DMS 273 treated with DMSO at 0.1 percent for 48 hours (cell line): ENCODE measurements at regions not wholly inside any gene's neighbourhood (a gene's known extent, or its start where the extent isn't known, plus 50 kb on each side); places are given as distances from the start of the nearest gene placed in this dataset.
"Not testable (repeated sequence)": the region's sequence is repeated elsewhere in the genome, so short reads cannot be mapped to it uniquely, and the experiment has no call there.

Source experiments
- DNase-seq: peaks from one replicate; lab custom pipeline; 2025; lab: John Stamatoyannopoulos, UW

DNA sequence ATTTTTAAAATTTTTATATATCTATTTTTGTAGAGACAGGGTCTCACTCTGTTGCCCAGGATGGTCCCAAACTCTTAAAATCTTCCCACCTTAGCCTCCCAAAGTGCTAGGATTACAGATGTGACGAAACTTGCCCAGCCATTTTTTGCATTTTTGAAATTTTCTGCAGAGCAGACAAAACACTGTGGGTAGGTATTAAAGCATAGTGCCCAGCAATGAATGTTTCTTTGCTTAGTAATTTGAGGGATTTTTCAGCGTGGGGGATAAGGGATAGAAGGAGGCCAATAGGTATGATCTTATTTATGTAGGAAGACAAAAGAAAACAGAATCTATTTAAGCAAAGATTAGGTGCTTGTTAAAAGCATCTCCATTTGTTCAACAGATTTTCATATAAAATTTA, 446.8 kb upstream of the DPH6 start:
- no peak for DNase-seq

GRCh38 chr15:35993196-35993595, 447.2 kb upstream of the DPH6 start:
- DNase-seq = no peak

GRCh38 chr15:35994876-35995275, 448.9 kb upstream of the DPH6 start:
- no peak for DNase-seq

- no peak for DNase-seq
These were observed 453.0 kb upstream of the DPH6 start for GRCh38 chr15:35998663-35999602.

- no peak for DNase-seq
These were observed 459.0 kb upstream of the DPH6 start for GRCh38 chr15:36004891-36005490.

DNA sequence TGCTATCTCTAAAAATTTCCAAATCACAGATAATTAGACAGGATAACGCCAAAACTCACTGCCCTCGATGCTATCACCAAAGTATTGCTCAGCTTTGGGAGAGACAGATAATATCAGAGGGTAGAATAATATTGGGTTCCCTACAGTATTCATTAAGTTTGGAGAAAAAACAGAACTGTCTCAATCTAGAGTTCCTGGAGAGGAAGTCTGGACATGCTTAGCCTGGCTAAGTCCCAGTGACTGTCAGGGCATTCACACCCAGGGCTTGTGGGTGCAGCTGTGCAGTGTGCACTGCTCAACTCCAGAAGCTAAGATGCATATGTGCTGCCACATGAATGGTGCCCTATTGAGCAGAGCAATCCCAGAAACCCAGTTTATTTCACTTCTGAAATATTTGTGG, 459.6 kb upstream of the DPH6 start:
- DNase-seq = no peak

GRCh38 chr15:36007699-36008098, 461.7 kb upstream of the DPH6 start:
- no peak for DNase-seq

DNA sequence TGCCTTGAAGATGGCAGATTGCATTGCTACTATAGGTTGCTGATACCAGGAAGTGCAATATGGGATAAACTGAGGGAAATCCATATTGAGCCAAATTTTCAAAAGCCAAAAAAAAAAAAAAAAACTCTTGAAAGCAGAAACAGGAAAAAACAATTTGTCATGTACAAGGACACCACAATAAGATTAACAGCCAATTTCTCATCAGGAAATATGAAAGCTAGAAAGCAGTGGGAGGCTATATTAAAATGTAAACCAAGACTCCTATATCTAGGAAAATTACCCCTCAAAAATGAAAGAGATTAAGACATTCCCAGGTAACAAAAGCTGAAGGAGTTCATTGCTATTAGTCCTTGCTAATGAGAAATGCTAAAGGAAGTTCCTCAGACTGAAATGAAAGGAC, 462.8 kb upstream of the DPH6 start:
- no peak for DNase-seq

GRCh38 chr15:36024031-36024688, 478.2 kb upstream of the DPH6 start:
- DNase-seq = no peak

DNA sequence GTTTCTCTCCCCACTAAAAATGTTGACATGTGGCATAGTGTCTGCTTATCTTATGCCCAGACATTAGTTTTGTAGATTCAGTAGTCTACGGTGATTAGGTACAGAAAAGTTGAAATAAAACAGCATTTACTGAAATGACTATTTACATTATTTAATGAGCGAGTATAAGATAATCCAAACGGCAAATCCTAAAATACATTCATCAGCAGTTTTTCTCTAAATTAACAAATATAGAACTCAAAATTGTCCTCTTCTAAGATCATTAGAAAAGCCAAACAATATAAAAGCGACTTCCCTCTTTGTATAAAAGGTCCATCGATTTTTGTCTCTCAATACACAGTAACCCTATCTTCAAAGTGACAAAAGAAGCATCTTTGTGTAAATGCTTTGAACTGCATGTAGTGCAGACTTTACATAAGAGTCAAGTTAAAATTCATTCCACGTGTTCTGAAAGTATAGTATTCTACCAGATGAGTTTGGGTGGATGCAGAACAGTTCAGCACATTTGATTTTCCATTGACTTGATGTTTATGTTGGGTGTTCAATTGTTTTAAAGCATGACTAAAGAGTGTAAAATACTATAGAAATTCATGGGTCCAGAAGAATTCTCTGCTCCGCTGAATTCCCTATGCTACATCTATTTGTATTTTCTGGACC, 480.8 kb upstream of the DPH6 start:
- DNase-seq = no peak

DNA sequence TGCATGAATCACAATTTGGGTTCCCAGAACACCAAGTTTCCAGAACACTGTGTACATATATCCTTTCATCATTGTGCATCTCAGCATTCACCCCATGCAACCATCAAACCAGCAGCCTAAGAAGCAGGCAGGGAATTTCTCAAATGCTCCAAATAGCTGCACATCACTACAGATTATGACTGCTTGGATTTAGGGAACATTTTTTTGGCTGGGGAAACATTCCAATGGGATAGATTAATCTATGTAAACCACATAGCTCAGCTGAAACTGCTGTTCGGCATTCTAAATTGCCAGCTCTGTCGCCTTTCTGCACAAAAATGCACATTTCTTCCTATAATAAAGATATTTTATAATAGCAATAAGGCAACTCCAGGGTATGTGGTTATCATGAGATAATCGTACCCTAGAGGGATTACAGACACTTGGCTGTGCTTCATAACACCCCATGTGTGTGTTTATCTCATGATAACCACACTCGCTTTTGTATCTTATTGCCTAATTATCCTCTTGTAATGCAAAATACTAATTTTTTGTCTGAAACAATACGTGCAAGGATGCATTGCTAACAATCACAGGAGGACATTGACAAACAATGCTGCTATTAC, 483.7 kb upstream of the DPH6 start:
- no peak for DNase-seq

DNA sequence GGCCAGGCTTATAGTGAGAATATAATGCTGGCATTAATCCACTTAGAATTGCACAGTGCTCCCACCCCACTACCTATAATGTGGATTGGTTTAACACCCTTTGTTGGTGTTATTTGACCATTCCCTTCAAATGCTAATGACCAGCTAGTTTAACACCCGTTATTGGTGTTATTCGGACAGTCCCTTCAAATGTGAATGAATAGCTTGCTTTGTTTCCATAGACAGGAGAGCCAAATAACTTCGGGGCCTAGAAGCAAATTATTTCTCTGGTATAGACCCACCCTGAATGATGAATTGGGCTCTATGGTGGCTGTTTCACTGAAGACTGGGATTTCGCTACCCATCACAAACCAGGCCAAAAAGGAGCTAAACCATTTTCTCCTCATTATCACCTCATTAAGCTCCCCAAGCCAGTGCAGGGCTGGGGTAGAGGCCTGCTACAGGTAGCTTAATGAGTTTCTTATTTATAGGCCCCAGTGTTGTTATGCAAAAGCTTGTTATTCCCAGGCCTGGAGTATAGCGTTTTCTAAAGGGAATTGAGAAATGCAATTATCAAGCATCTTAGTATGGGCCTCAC, 494.1 kb upstream of the DPH6 start:
- no peak for DNase-seq

DNA sequence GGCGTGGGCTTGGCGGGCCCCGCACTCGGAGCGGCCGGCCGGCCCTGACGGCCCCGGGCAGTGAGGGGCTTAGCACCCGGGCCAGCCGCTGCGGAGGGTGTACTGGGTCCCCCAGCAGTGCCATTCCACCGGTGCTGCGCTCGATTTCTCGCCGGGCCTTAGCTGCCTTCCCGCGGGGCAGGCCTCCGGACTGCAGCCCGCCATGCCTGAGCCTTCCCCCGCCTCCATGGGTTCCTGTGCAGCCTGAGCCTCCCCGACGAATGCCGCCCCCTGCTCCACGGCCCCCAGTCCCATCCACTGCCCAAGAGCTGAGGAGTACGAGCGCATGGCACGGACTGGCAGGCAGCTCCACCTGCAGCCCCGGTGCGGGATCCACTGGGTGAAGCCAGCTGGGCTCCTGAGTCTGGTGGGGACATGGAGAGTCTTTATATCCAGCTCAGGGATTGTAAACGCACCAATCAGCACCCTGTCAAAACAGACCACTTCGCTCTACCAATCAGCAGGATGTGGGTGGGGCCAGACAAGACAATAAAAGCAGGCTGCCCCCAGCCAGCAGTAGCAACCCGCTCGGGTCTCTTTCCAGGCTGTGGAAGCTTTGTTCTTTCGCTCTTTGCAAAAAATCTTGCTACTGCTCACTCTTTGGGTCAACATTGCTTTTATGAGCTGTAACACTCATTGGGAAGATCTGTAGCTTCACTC, 501.2 kb upstream of the DPH6 start:
- DNase-seq = not testable (repeated sequence)

DNA sequence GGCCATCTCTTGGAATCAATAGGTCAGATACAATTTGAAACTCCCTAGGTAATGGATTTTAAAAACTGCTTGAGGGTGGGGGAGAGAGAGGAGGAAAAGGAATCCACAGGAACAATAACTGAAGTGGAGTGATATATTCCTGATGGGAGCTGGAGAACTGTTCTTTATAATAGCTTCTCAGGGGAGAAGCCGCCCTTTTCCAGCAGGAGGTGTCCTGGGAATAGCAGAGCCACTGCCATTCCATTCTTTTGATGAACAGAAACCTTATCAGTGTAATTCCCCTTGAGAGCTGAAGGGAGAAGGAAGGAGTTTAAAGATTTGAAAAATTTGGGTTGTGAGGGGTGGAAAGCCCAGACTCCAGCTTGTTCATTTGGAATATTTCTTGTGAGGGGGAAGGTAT, 504.9 kb upstream of the DPH6 start:
- DNase-seq = no peak

DNA sequence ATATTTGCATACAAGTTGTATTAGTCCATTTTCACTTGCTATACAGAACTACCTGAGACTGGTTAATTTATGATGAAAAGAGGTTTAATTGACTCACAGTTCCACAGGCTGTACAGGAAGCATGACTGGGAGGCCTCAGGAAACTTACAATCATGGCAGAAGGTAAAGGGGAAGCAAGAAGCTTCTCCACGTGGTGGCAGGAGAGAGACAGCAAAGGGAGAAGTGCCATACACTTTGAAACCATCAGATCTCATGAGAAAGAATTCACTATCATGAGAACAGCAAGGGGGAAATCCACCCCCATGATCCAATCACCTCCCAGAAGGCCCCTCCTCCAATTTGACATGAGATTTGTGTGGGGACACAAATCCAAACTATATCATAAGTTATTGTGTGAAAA, 506.7 kb upstream of the DPH6 start:
- DNase-seq = not testable (repeated sequence)

GRCh38 chr15:36053746-36054145, 507.8 kb upstream of the DPH6 start:
- DNase-seq = no peak

DNA sequence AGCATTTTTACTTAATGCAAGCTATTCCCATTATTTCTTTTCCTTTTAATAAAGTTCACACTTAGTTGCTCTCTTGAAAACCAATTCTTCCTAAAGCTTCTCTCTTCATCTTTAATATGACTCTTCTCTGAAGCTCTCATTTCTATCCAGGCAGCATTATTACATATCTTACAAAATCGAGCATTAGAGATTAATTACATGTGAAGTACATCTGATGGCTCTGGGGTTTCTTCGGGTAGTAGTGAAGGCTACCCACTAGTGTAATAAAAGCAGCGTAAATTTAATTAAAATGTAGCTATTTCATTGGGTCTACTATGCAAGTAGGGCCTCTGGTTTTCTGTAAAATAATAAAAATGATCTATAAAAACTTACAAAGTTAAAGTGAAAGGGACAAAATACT, 513.6 kb upstream of the DPH6 start:
- no peak for DNase-seq

- no peak for DNase-seq
These were observed 516.4 kb upstream of the DPH6 start for GRCh38 chr15:36062357-36062756.

DNA sequence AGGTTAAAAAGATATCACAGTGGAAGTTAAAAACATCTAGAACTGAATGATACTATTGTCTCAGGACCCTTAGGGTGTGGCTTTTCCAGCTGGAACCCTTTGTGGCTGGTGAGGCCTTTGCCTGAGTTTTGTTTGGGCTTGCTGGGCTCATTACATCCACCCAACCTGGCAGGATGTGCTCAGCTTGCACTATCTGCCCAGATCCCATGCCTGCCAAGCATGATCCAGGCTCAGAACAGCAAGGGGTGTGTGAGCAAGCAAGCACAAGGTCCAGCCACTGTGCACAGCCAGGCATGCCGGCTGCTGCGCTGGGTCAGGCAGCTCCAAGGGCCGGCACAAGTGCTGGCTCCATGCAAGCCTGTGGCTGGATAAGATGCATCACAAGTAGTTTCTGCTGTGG, 512.7 kb upstream of the CDIN1 start:
- no peak for DNase-seq

- DNase-seq = no peak
These were observed 511.7 kb upstream of the CDIN1 start for GRCh38 chr15:36067483-36068274.
